Brain microvascular endothelial cell (primary cell): ENCODE measurements at regions not wholly inside any gene's neighbourhood (a gene's known extent, or its start where the extent isn't known, plus 50 kb on each side); places are given as distances from the start of the nearest gene placed in this dataset.

Experiments
- DNase-seq: peaks from one replicate; pipeline ENCODE4 v3.0.0-alpha.2; 2020
- H3K27ac ChIP-seq: fragments of 250-450 bp; sonication (Bioruptor Pico); 2 replicates; pipeline ENCODE4 v1.5.1; 2020; ENCODE audit warnings: mild to moderate bottlenecking, moderate library complexity
- H3K27me3 ChIP-seq: fragments of 250-450 bp; sonication (Bioruptor Pico); replicated peaks from 2 replicates; pipeline ENCODE4 v1.5.1; 2020; ENCODE audit warnings: mild to moderate bottlenecking
- H3K36me3 ChIP-seq: fragments of 250-450 bp; sonication (Bioruptor Pico); replicated peaks from 2 replicates; pipeline ENCODE4 v1.5.1; 2020; ENCODE audit warnings: mild to moderate bottlenecking
- H3K4me3 ChIP-seq: 2 replicates; pipeline ENCODE4 v1.5.1; 2011; ENCODE audit warnings: low read depth, mild to moderate bottlenecking, control low read depth, low read length, moderate library complexity
- in situ Hi-C: cut with HindIII; loops from 2 replicates; pipeline ENCODE4 v1.10.0; 2017; ENCODE audit warnings: low sequenced_read_pairs, low pct_ligation_motif_present
- TF ChIP-seq, protein P1 (sequence below): IDR thresholded peaks from 2 replicates; pipeline ENCODE4 v1.5.1; 2011; ENCODE audit warnings: low read depth, mild to moderate bottlenecking, moderate library complexity, low read length, control low read depth, inconsistent platforms; ENCODE audit errors: missing control alignments

DNA sequence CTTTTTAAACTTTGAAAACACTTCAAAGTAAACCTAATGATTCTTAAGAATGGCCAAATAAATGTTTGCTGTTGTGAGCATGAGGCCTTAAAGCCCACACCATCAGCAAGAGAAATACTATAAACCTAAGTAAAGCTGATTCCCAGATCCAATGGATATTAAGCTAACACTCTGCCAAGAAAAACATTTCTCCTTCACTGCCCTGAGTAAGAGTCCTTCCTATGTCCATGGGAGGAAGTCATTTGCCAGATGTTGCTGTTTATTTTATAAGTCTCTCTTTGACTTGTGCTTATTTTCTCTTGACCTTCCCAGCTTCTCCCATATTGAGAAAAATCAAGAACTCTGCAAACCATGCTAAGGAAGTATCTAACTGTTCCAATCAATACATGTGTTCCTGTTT lies 154.3 kb upstream of the EDNRA start:
- no peak for DNase-seq
- H3K27me3 ChIP-seq, result no peaks in the 10 kb centered on the region

DNA sequence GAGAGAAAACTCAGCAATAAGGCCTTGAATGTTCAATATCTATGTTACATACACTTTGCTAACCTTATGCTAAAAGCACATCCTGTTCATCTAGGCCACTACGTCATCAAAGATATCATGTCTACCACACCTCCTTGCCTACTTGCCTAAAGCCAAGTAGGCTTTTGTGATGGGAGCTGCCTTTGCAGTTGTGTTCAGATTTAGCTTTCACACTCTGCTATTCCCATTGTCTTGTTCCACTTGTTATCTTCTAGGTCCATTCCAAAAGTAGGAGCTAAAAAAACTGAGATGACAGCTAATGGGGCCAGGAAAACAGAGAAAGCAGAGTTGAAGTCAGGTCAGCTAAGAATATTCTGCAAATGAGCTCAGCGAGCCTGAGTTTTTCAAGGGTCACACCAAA lies 153.6 kb upstream of the EDNRA start:
- in situ Hi-C loops, result no loop called here
- DNase-seq, result no peak
- TF ChIP-seq, protein P1, sequence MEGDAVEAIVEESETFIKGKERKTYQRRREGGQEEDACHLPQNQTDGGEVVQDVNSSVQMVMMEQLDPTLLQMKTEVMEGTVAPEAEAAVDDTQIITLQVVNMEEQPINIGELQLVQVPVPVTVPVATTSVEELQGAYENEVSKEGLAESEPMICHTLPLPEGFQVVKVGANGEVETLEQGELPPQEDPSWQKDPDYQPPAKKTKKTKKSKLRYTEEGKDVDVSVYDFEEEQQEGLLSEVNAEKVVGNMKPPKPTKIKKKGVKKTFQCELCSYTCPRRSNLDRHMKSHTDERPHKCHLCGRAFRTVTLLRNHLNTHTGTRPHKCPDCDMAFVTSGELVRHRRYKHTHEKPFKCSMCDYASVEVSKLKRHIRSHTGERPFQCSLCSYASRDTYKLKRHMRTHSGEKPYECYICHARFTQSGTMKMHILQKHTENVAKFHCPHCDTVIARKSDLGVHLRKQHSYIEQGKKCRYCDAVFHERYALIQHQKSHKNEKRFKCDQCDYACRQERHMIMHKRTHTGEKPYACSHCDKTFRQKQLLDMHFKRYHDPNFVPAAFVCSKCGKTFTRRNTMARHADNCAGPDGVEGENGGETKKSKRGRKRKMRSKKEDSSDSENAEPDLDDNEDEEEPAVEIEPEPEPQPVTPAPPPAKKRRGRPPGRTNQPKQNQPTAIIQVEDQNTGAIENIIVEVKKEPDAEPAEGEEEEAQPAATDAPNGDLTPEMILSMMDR, result no peak
- Histone ChIP-seq H3K36me3 (no peaks in the 10 kb centered on the region), H3K4me3 (no peak overlapping the region), H3K27me3 (no peaks in the 10 kb centered on the region), H3K27ac (no peak overlapping the region)

More for the DNA sequence above, 154.3 kb upstream of the EDNRA start:
- in situ Hi-C loops, result no loop called here
- H3K4me3 ChIP-seq, result no peak overlapping the region
- no peak overlapping the region for H3K27ac ChIP-seq
- TF ChIP-seq, protein P1, result no peak
- no peaks in the 10 kb centered on the region for H3K36me3 ChIP-seq

DNA sequence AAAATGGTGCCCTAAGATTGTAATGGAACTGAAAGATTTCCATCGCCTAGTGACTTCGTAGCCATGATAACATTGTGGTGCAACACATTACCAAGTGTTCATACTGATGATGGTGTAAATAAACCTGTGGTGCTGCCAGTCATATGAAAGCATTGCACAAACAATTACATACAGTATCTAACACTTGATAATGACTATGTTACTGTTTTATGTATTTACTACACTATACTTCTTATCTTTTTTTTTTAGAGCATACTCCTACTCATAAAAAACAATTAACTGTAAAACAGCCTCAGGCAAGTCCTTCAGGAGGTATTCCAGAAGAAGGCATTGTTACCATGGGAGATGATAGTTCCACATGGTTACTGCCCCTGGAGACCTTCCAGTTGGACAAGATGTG lies 152.7 kb upstream of the EDNRA start:
- in situ Hi-C loops, result no loop called here
- H3K4me3 ChIP-seq, result no peak overlapping the region
- no peak for DNase-seq
- H3K27ac ChIP-seq, result no peak overlapping the region
- TF ChIP-seq, protein P1, result no peak
- no peaks in the 10 kb centered on the region for H3K36me3 ChIP-seq
- no peaks in the 10 kb centered on the region for H3K27me3 ChIP-seq

DNA sequence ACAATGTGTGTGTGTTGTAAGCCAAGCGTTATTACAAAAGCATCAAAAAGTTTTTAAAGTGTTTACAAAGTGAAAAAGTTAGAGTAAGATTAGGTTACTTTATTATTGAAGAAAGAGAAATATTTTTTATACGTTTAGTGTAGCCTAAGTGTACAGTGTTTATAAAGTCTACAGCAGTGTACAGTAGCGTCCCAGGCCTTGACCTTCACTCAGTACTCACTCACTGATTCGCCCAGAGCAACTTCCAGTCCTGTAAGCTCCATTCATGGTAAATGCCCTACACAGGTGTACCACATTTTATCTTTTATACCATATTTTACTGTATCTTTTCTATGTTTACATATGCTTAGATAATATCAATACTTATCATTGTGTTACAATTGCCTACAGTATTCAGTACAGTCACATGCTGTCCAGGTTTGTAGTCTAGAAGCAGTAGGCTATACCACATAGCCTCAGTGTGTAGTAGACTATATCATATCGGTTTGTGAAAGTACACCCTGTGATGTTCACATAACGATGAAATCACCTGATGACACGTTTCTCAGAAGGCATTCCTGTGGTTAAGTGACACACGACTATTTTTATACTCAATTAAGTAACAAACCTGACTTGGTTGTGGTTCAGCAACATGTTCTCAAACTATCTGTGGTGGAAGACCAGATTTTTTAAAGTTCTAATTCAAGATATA lies 152.0 kb upstream of the EDNRA start:
- H3K27me3 ChIP-seq, result no peaks in the 10 kb centered on the region
- TF ChIP-seq, protein P1, result no peak
- no peaks in the 10 kb centered on the region for H3K36me3 ChIP-seq
- no peak for DNase-seq
- H3K4me3 ChIP-seq, result no peak overlapping the region
- H3K27ac ChIP-seq, result no peak overlapping the region
- in situ Hi-C loops, result no loop called here

DNA sequence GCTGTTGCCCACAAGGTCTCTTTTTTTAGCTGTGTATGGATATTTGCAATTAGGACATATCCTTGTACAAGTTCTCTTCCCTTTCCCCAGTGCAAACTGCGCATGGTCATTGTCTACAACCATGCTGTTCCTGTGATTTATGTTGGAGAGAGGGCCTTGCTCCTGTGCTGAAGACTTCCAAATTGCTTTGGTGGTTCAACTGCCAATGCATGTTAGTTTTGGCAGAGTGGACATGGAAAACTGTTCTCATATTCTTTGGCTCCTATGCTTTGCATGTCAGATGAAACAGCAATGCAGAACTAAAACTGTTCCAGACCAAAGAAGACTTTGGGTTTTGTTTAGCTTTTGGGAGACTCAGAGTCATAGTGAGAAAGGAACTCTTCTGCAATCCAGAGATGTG lies 148.8 kb upstream of the EDNRA start:
- Histone ChIP-seq H3K36me3 (no peaks in the 10 kb centered on the region), H3K27me3 (no peaks in the 10 kb centered on the region), H3K27ac (no peak overlapping the region), H3K4me3 (no peak overlapping the region)
- TF ChIP-seq, protein P1, result no peak
- in situ Hi-C loops, result no loop called here
- DNase-seq, result no peak

DNA sequence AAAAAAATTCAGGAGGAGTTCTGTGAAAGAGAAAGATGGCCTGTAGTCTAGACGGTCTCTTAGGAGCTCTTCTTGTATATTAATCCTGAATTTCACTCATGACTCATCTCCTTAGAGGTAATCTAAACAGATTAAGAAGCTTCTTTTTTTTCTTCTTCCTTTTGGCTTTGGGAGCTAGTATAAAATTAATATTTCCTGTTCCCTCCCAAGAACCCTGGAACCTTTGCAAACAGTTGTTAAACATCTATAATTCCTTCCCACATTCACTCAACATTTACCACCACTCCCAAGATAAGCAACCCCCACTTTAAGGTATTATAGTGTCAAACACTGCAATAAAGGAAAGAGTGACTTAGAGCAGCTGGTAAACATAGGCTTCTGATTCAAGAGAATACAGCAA lies 146.4 kb upstream of the EDNRA start:
- H3K27ac ChIP-seq, result peak overlapping the region; percentile 25
- no peaks in the 10 kb centered on the region for H3K27me3 ChIP-seq
- no peaks in the 10 kb centered on the region for H3K36me3 ChIP-seq
- in situ Hi-C loops, result no loop called here
- no peak for DNase-seq
- no peak overlapping the region for H3K4me3 ChIP-seq
- TF ChIP-seq, protein P1, result no peak
